SK-N-MC (cell line): ENCODE measurements at regions not wholly inside any gene's neighbourhood (a gene's known extent, or its start where the extent isn't known, plus 50 kb on each side); places are given as distances from the start of the nearest gene placed in this dataset.
A peak's percentile ranks its signal among the peaks of the same experiment; 100 is the strongest.
"Not testable (repeated sequence)": the region's sequence is repeated elsewhere in the genome, so short reads cannot be mapped to it uniquely, and the experiment has no call there.

Source experiments
- DNase-seq: peaks from one replicate; pipeline ENCODE4 v3.0.0-alpha.2; 2011; ENCODE audit warnings: low read depth, low spot score
- H3K27ac ChIP-seq: fragments of 200-600 bp; sonication (generic); 2 replicates; pipeline ENCODE4 v1.5.1; 2016; ENCODE audit warnings: mixed run types
- H3K36me3 ChIP-seq: fragments of 200-600 bp; sonication (generic); 2 replicates; pipeline ENCODE4 v1.6.1; 2017; ENCODE audit warnings: antibody characterized with exemption, low read length, mixed read lengths; ENCODE audit not compliant: insufficient read depth
- H3K4me3 ChIP-seq: fragments of 200-600 bp; sonication (generic); 2 replicates; pipeline ENCODE4 v1.5.1; 2016
- H3K9ac ChIP-seq: fragments of 200-600 bp; sonication (generic); 2 replicates; pipeline ENCODE4 v1.8.0; 2017; ENCODE audit warnings: mixed run types, mixed read lengths; ENCODE audit not compliant: insufficient read length
- H3K9me3 ChIP-seq: fragments of 200-600 bp; sonication (generic); 2 replicates; pipeline ENCODE4 v1.6.1; 2017; ENCODE audit warnings: low read depth, mild to moderate bottlenecking, antibody characterized with exemption, low read length, moderate library complexity, mixed read lengths
- EZH2 ChIP-seq: fragments of 200-600 bp; sonication (generic); IDR thresholded peaks from one replicate; pipeline ENCODE4 v1.6.1; 2017; ENCODE audit warnings: antibody characterized with exemption
- FOXP2 ChIP-seq: optimal IDR thresholded peaks from 2 replicates; pipeline ENCODE3; 2011; ENCODE audit warnings: mild to moderate bottlenecking, moderate library complexity; ENCODE audit not compliant: insufficient read depth; ENCODE audit errors: extremely low read length, control extremely low read depth
- POLR2AphosphoS5 ChIP-seq: IDR thresholded peaks from 2 replicates; pipeline ENCODE4 v1.6.1; 2012; ENCODE audit warnings: mild to moderate bottlenecking, low read depth, low read length, borderline replicate concordance

DNA sequence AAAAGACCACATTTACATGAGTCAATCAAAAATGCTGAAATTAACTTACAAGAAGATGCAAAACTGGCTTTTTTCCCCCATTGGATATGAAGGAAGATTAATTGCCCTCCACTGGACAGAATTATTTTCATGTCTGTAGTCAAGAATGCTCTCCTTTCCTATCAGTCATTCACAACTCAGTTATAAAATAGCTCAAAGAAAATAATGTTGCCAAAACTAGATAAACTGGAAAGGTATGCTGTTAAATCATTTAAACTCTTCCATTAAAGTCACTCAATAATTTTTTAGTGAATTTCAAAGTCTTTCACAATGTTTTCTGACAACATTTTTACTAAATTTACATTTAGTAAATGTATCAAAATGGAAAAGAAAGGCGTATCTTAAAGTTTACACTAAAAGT lies 384.5 kb downstream of the HGF start:
- H3K36me3 ChIP-seq = no peaks in the 10 kb centered on the region
- DNase-seq = no peak
- no peak for TF ChIP-seq POLR2AphosphoS5
- no peak for TF ChIP-seq FOXP2
- TF ChIP-seq EZH2 = no peak
- no peak overlapping the region for H3K4me3 ChIP-seq
- no peak overlapping the region for H3K9ac ChIP-seq
- no peaks in the 10 kb centered on the region for H3K9me3 ChIP-seq
- no peak overlapping the region for H3K27ac ChIP-seq

DNA sequence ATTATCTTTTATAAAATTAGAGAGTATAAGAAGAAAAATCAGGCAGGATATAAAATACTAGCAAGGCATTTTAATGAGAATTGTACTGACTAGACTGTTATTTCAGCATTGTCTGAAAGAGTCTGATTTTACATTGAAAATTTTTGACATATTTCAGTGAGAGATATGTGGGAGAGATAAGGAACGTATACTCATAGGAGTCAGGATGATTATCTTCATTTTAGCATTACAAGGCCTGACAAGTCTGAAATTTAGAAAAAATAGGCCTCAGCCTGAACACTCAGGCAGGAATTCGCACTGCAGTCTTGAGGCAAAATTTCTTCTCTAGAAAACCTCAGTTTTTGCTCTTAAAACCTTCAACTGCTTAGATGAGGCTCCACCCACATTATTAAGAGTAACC lies 386.0 kb downstream of the HGF start:
- no peak for TF ChIP-seq FOXP2
- no peak for TF ChIP-seq POLR2AphosphoS5
- TF ChIP-seq EZH2 = no peak
- H3K36me3 ChIP-seq = no peaks in the 10 kb centered on the region
- no peak overlapping the region for H3K27ac ChIP-seq
- no peaks in the 10 kb centered on the region for H3K9me3 ChIP-seq
- no peak for DNase-seq
- H3K4me3 ChIP-seq = no peak overlapping the region
- H3K9ac ChIP-seq = no peak overlapping the region

DNA sequence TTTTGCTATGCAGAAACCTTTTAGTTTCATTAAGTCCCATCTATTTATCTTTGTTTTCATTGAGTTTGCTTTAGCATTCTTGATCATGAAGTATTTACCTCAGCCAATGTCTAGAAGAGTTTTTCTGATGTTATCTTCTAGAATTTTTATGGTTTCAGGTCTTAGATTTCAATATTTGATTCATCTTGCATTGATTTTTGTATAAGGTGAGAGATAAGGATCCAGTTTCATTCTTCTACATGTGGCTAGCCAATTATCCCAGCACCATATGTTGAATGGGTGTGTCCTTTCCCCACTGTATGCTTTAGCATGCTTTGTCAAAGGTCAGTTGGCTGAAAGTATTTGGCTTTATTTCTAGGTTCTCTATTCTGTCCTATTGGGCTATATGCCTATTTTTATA lies 395.2 kb downstream of the HGF start:
- H3K9ac ChIP-seq, H3K4me3 ChIP-seq, H3K27ac ChIP-seq, DNase-seq, H3K36me3 ChIP-seq, H3K9me3 ChIP-seq: not testable (repeated sequence)

- H3K9me3 ChIP-seq = no peaks in the 10 kb centered on the region
- no peak for TF ChIP-seq POLR2AphosphoS5
- TF ChIP-seq EZH2 = no peak
- no peak for TF ChIP-seq FOXP2
- no peak for DNase-seq
- no peak overlapping the region for H3K9ac ChIP-seq
- no peaks in the 10 kb centered on the region for H3K36me3 ChIP-seq
- H3K4me3 ChIP-seq = no peak overlapping the region
- no peak overlapping the region for H3K27ac ChIP-seq
Observed at GRCh38 chr7:81370822-81371221, 399.0 kb downstream of the HGF start.

GRCh38 chr7:81367326-81367931 lies 402.4 kb downstream of the HGF start:
- Histone ChIP-seq H3K4me3 (peak overlapping the region; percentile 56), H3K9ac (no peak overlapping the region), H3K9me3 (no peaks in the 10 kb centered on the region), H3K27ac (peak overlapping the region; percentile 87), H3K36me3 (no peaks in the 10 kb centered on the region)
- TF ChIP-seq POLR2AphosphoS5 = no peak
- peak; percentile 79 for TF ChIP-seq FOXP2
- DNase-seq = peak; percentile 90

GRCh38 chr7:81366546-81366945 lies 403.3 kb downstream of the HGF start:
- Histone ChIP-seq H3K9ac (no peak overlapping the region), H3K36me3 (no peaks in the 10 kb centered on the region), H3K9me3 (no peaks in the 10 kb centered on the region), H3K4me3 (peak overlapping the region; percentile 7; the same call in 1 of the 2 replicates), H3K27ac (peak overlapping the region; percentile 87)
- no peak for DNase-seq
- no peak for TF ChIP-seq EZH2
- TF ChIP-seq POLR2AphosphoS5 = no peak
- no peak for TF ChIP-seq FOXP2

- TF ChIP-seq EZH2 = no peak
- TF ChIP-seq FOXP2 = no peak
- no peak for TF ChIP-seq POLR2AphosphoS5
- Histone ChIP-seq H3K27ac (peak overlapping the region; percentile 28; the same call in 1 of the 2 replicates), H3K36me3 (no peaks in the 10 kb centered on the region), H3K9me3 (no peaks in the 10 kb centered on the region), H3K9ac (no peak overlapping the region), H3K4me3 (no peak overlapping the region; the same call in 1 of the 2 replicates)
- no peak for DNase-seq
Observed at GRCh38 chr7:81361769-81362312, 408.0 kb downstream of the HGF start.

- Histone ChIP-seq H3K9ac (no peak overlapping the region), H3K36me3 (no peaks in the 10 kb centered on the region), H3K9me3 (no peaks in the 10 kb centered on the region), H3K27ac (no peak overlapping the region), H3K4me3 (no peak overlapping the region)
- TF ChIP-seq POLR2AphosphoS5 = no peak
- DNase-seq = no peak
Observed at GRCh38 chr7:81355911-81356310, 413.9 kb downstream of the HGF start.

- TF ChIP-seq EZH2 = no peak
- no peak for TF ChIP-seq FOXP2
- no peak for TF ChIP-seq POLR2AphosphoS5
- no peak for DNase-seq
- H3K27ac ChIP-seq = no peak overlapping the region
- H3K9ac ChIP-seq = no peak overlapping the region
- no peaks in the 10 kb centered on the region for H3K9me3 ChIP-seq
- no peaks in the 10 kb centered on the region for H3K36me3 ChIP-seq
- no peak overlapping the region for H3K4me3 ChIP-seq
Observed at GRCh38 chr7:81349044-81349443, 420.8 kb downstream of the HGF start.
